Caco-2 (cell line): ENCODE measurements at regions not wholly inside any gene's neighbourhood (a gene's known extent, or its start where the extent isn't known, plus 50 kb on each side); places are given as distances from the start of the nearest gene placed in this dataset.

ENCODE experiments used
- BruUV-seq: library from RNA; stranded (reverse); fragments of 400-500 nt; replicated peaks from 2 replicates; lab custom pipeline; 2021; lab: Mats Ljungman, UMichigan
- CTCF ChIA-PET: fragments of 300-600 bp; sonication (Branson Sonifier 250); formaldehyde crosslinking; loops from one replicate; lab custom pipeline; 2022; ENCODE audit warnings: antibody characterized with exemption; lab: Charles Lee
- POLR2A ChIA-PET: fragments of 300-600 bp; sonication (Branson Sonifier 250); formaldehyde crosslinking; loops from one replicate; lab custom pipeline; 2022; ENCODE audit warnings: antibody characterized with exemption; lab: Charles Lee
- DNase-seq, 2 experiments: peaks; one replicate each; pipeline versions ENCODE4 v3.0.0 to v3.0.0-alpha.2; 2020 to 2022
- H3K27me3 ChIP-seq: replicated peaks from 2 replicates; pipeline ENCODE4 v1.6.0; 2011; ENCODE audit warnings: low read length; ENCODE audit not compliant: control insufficient read depth, insufficient read depth
- H3K36me3 ChIP-seq: 2 replicates; pipeline ENCODE4 v1.5.1; 2011; ENCODE audit warnings: low read length; ENCODE audit not compliant: control insufficient read depth, insufficient read depth
- H3K4me1 ChIP-seq: fragments of 250-450 bp; sonication (Bioruptor Pico); 2 replicates; pipeline ENCODE4 v1.5.1; 2020; ENCODE audit warnings: mild to moderate bottlenecking
- H3K4me3 ChIP-seq: 2 replicates; pipeline ENCODE4 v1.5.1; 2011; ENCODE audit warnings: low read depth, mild to moderate bottlenecking, control low read depth, low read length
- H3K9me3 ChIP-seq: fragments of 250-450 bp; sonication (Bioruptor Pico); 2 replicates; pipeline ENCODE4 v1.5.1; 2020; ENCODE audit warnings: mild to moderate bottlenecking, moderate library complexity
- H3K27ac Mint-ChIP-seq: one replicate; pipeline ENCODE4 v1.8.0; 2022; ENCODE audit warnings: mixed read lengths; ENCODE audit not compliant: unreplicated experiment
- H3K27me3 Mint-ChIP-seq: one replicate; pipeline ENCODE4 v1.8.0; 2022; ENCODE audit warnings: mixed read lengths; ENCODE audit not compliant: insufficient read depth, unreplicated experiment
- H3K36me3 Mint-ChIP-seq: one replicate; pipeline ENCODE4 v1.8.0; 2022; ENCODE audit warnings: mild to moderate bottlenecking, mixed read lengths; ENCODE audit not compliant: insufficient read depth, unreplicated experiment
- H3K4me1 Mint-ChIP-seq: one replicate; pipeline ENCODE4 v1.8.0; 2022; ENCODE audit warnings: low read depth, mixed read lengths; ENCODE audit not compliant: unreplicated experiment
- H3K4me3 Mint-ChIP-seq: one replicate; pipeline ENCODE4 v1.8.0; 2022; ENCODE audit warnings: mild to moderate bottlenecking, moderate library complexity, mixed read lengths; ENCODE audit not compliant: unreplicated experiment
- H3K9me3 Mint-ChIP-seq: one replicate; pipeline ENCODE4 v1.8.0; 2022; ENCODE audit warnings: mixed read lengths; ENCODE audit not compliant: unreplicated experiment
- CTCF ChIP-seq, 2 experiments: fragments of 200-600 bp in 1 of 2; IDR thresholded peaks; 1 replicate in 1 of 2; 2 replicates in 1 of 2; pipeline versions ENCODE4 v1.5.1 to v1.8.0; 2011 to 2022; ENCODE audit warnings: antibody characterized with exemption in 1 of 2, control low read depth in 1 of 2, inconsistent platforms in 1 of 2, low read depth in 1 of 2, low read length in 1 of 2, mild to moderate bottlenecking in 1 of 2, moderate library complexity in 1 of 2; ENCODE audit not compliant: insufficient read depth in 1 of 2, severe bottlenecking in 1 of 2, unreplicated experiment in 1 of 2
- intact Hi-C: fragments of 100-400 bp; cut with micrococcal nuclease; formaldehyde crosslinking; loops from one replicate; pipeline ENCODE4 v1.10.0; 2022; ENCODE audit not compliant: unreplicated experiment

GRCh38 chr13:97712770-97713169 is 240.7 kb upstream of the IPO5 start:
- Mint-ChIP-seq H3K36me3 (no peaks in the 10 kb centered on the region), H3K4me3 (no peak overlapping the region), H3K4me1 (no peaks in the 10 kb centered on the region), H3K27me3 (no peaks in the 10 kb centered on the region), H3K9me3 (no peaks in the 10 kb centered on the region), H3K27ac (no peak overlapping the region)
- DNase-seq: no peak
- no TSS peak for BruUV-seq
- intact Hi-C loops: no loop called here
- Histone ChIP-seq H3K4me1 (no peaks in the 10 kb centered on the region), H3K27me3 (no peaks in the 10 kb centered on the region), H3K9me3 (peaks cover 3% of the 10 kb centered on the region; the same call in 1 of the 2 replicates), H3K4me3 (no peak overlapping the region), H3K36me3 (no peaks in the 10 kb centered on the region)
- POLR2A ChIA-PET: no interaction called here
- CTCF ChIA-PET: no interaction called here
- TF ChIP-seq CTCF (IDR thresholded peaks at IDR 0.05; ENCODE audit: insufficient read depth in 1 of 2, low read depth in 1 of 2, low read length in 1 of 2, severe bottlenecking in 1 of 2, unreplicated experiment in 1 of 2): no peak

GRCh38 chr13:97715763-97716162 is 237.7 kb upstream of the IPO5 start:
- no peaks in the 10 kb centered on the region for H3K27me3 ChIP-seq
- Mint-ChIP-seq H3K27ac (no peak overlapping the region), H3K27me3 (no peaks in the 10 kb centered on the region), H3K9me3 (no peaks in the 10 kb centered on the region), H3K4me3 (no peak overlapping the region), H3K4me1 (no peaks in the 10 kb centered on the region), H3K36me3 (no peaks in the 10 kb centered on the region)
- CTCF ChIA-PET: no interaction called here
- BruUV-seq: no TSS peak
- no peak overlapping the region for H3K4me3 ChIP-seq
- no peak for DNase-seq
- no peaks in the 10 kb centered on the region for H3K36me3 ChIP-seq
- no peaks in the 10 kb centered on the region for H3K4me1 ChIP-seq
- no peak for TF ChIP-seq CTCF (IDR thresholded peaks at IDR 0.05; ENCODE audit: insufficient read depth in 1 of 2, low read depth in 1 of 2, low read length in 1 of 2, severe bottlenecking in 1 of 2, unreplicated experiment in 1 of 2)
- no peaks in the 10 kb centered on the region for H3K9me3 ChIP-seq
- POLR2A ChIA-PET: no interaction called here
- intact Hi-C loops: no loop called here

DNA sequence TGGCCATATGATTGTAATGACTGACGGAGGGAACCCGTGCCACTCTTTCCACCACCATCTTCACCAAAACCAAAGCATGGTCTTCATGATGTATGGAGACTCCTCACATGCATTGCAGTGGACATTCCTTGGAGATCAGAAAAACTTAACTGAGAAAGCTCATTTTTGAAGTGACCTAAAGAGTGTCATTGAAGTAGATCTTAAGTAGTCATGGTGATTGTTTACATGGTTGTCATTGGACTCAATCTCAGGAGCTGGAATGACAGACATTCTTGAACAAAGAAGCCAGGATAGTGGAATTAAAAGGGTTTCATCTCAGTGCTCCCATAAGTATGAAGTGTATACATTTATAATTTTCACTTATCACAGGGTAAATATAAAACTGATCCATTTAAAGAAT is 236.7 kb upstream of the IPO5 start:
- Histone ChIP-seq H3K27me3 (no peaks in the 10 kb centered on the region), H3K9me3 (no peaks in the 10 kb centered on the region), H3K36me3 (no peaks in the 10 kb centered on the region), H3K4me3 (no peak overlapping the region), H3K4me1 (no peaks in the 10 kb centered on the region)
- CTCF ChIA-PET: no interaction called here
- H3K9me3 Mint-ChIP-seq: no peaks in the 10 kb centered on the region
- H3K4me1 Mint-ChIP-seq: no peaks in the 10 kb centered on the region
- intact Hi-C loops: no loop called here
- TF ChIP-seq CTCF (IDR thresholded peaks at IDR 0.05; ENCODE audit: insufficient read depth in 1 of 2, low read depth in 1 of 2, low read length in 1 of 2, severe bottlenecking in 1 of 2, unreplicated experiment in 1 of 2): no peak
- H3K27ac Mint-ChIP-seq: no peak overlapping the region
- H3K4me3 Mint-ChIP-seq: no peak overlapping the region
- no peaks in the 10 kb centered on the region for H3K27me3 Mint-ChIP-seq
- no TSS peak for BruUV-seq
- POLR2A ChIA-PET: no interaction called here
- H3K36me3 Mint-ChIP-seq: no peaks in the 10 kb centered on the region
- DNase-seq: no peak
